ENCODE measurements at regions not wholly inside any gene's neighbourhood (a gene's known extent, or its start where the extent isn't known, plus 50 kb on each side); places are given as distances from the start of the nearest gene placed in this dataset.

GRCh38 chr2:2399396-2399795 lies 68.3 kb upstream of the MYT1L start:
- H3K4me2 ChIP-seq (ENCODE audit: extremely low read depth, insufficient read depth, low read length): no peak overlapping the region
- no peaks in the 10 kb centered on the region for H4K20me1 ChIP-seq (ENCODE audit: control insufficient read depth, extremely low read depth, insufficient read depth, low read length)
- no peaks in the 10 kb centered on the region for H3K36me3 ChIP-seq (ENCODE audit: control insufficient read depth, insufficient read depth, low read length)
- no peaks in the 10 kb centered on the region for H3K27me3 ChIP-seq (ENCODE audit: control insufficient read depth, insufficient read depth, low read length)
- H2AFZ ChIP-seq (ENCODE audit: low read length): no peak overlapping the region
- no peaks in the 10 kb centered on the region for H3K4me1 ChIP-seq (ENCODE audit: control insufficient read depth, extremely low read depth, insufficient read depth, low read length)
- no peaks in the 10 kb centered on the region for H3K79me2 ChIP-seq (ENCODE audit: control insufficient read depth, insufficient read depth, low read length)
- DNase-seq (ENCODE audit: low read depth in 2 of 2): no peak
- H3K4me3 ChIP-seq (replicated peaks in 1 of 4; ENCODE audit: control extremely low read depth in 1 of 4, insufficient read depth in 1 of 4, low read depth in 3 of 4, low read length in 4 of 4): no peak overlapping the region
- H3K9me3 ChIP-seq (ENCODE audit: control insufficient read depth, insufficient read depth, low read depth, low read length): no peaks in the 10 kb centered on the region
- TF ChIP-seq EZH2 (IDR thresholded peaks at IDR 0.05; ENCODE audit: low read length, missing control alignments) (no peak), CTCF (conservative IDR thresholded peaks at IDR 0.05 in 1 of 2, IDR thresholded peaks at IDR 0.05 in 1 of 2; ENCODE audit: low read depth in 1 of 2, low read length in 2 of 2) (no peak)
- H3K9ac ChIP-seq (ENCODE audit: insufficient read depth, low read length): no peak overlapping the region
- no peak overlapping the region for H3K27ac ChIP-seq (ENCODE audit: insufficient read depth, low read length)

- H2AFZ ChIP-seq (ENCODE audit: low read length): no peak overlapping the region
- no peaks in the 10 kb centered on the region for H3K36me3 ChIP-seq (ENCODE audit: control insufficient read depth, insufficient read depth, low read length)
- H3K9me3 ChIP-seq (ENCODE audit: control insufficient read depth, insufficient read depth, low read depth, low read length): no peaks in the 10 kb centered on the region
- no peak overlapping the region for H3K9ac ChIP-seq (ENCODE audit: insufficient read depth, low read length)
- H3K4me2 ChIP-seq (ENCODE audit: extremely low read depth, insufficient read depth, low read length): no peak overlapping the region
- no peaks in the 10 kb centered on the region for H3K79me2 ChIP-seq (ENCODE audit: control insufficient read depth, insufficient read depth, low read length)
- no peaks in the 10 kb centered on the region for H3K27me3 ChIP-seq (ENCODE audit: control insufficient read depth, insufficient read depth, low read length)
- no peak overlapping the region for H3K4me3 ChIP-seq (replicated peaks in 1 of 4; ENCODE audit: control extremely low read depth in 1 of 4, insufficient read depth in 1 of 4, low read depth in 3 of 4, low read length in 4 of 4)
- no peak overlapping the region for H3K27ac ChIP-seq (ENCODE audit: insufficient read depth, low read length)
- H3K4me1 ChIP-seq (ENCODE audit: control insufficient read depth, extremely low read depth, insufficient read depth, low read length): no peaks in the 10 kb centered on the region
- H4K20me1 ChIP-seq (ENCODE audit: control insufficient read depth, extremely low read depth, insufficient read depth, low read length): no peaks in the 10 kb centered on the region
- DNase-seq (ENCODE audit: low read depth in 2 of 2): no peak
- no peak for TF ChIP-seq CTCF (conservative IDR thresholded peaks at IDR 0.05 in 1 of 2, IDR thresholded peaks at IDR 0.05 in 1 of 2; ENCODE audit: low read depth in 1 of 2, low read length in 2 of 2)
- TF ChIP-seq EZH2 (IDR thresholded peaks at IDR 0.05; ENCODE audit: low read length, missing control alignments): no peak
Measured at GRCh38 chr2:2392332-2392731, 61.3 kb upstream of the MYT1L start.

GRCh38 chr2:2389215-2389614 lies 58.1 kb upstream of the MYT1L start:
- H2AFZ ChIP-seq (ENCODE audit: low read length): no peak overlapping the region
- no peaks in the 10 kb centered on the region for H3K79me2 ChIP-seq (ENCODE audit: control insufficient read depth, insufficient read depth, low read length)
- TF ChIP-seq EZH2 (IDR thresholded peaks at IDR 0.05; ENCODE audit: low read length, missing control alignments) (no peak), CTCF (conservative IDR thresholded peaks at IDR 0.05 in 1 of 2, IDR thresholded peaks at IDR 0.05 in 1 of 2; ENCODE audit: low read depth in 1 of 2, low read length in 2 of 2) (no peak)
- no peak overlapping the region for H3K9ac ChIP-seq (ENCODE audit: insufficient read depth, low read length)
- H3K27me3 ChIP-seq (ENCODE audit: control insufficient read depth, insufficient read depth, low read length): no peaks in the 10 kb centered on the region
- no peaks in the 10 kb centered on the region for H3K4me1 ChIP-seq (ENCODE audit: control insufficient read depth, extremely low read depth, insufficient read depth, low read length)
- no peak overlapping the region for H3K4me3 ChIP-seq (replicated peaks in 1 of 4; ENCODE audit: control extremely low read depth in 1 of 4, insufficient read depth in 1 of 4, low read depth in 3 of 4, low read length in 4 of 4)
- H4K20me1 ChIP-seq (ENCODE audit: control insufficient read depth, extremely low read depth, insufficient read depth, low read length): no peaks in the 10 kb centered on the region
- H3K27ac ChIP-seq (ENCODE audit: insufficient read depth, low read length): no peak overlapping the region
- H3K9me3 ChIP-seq (ENCODE audit: control insufficient read depth, insufficient read depth, low read depth, low read length): no peaks in the 10 kb centered on the region
- no peak overlapping the region for H3K4me2 ChIP-seq (ENCODE audit: extremely low read depth, insufficient read depth, low read length)
- H3K36me3 ChIP-seq (ENCODE audit: control insufficient read depth, insufficient read depth, low read length): no peaks in the 10 kb centered on the region
- no peak for DNase-seq (ENCODE audit: low read depth in 2 of 2)

All from fibroblast of lung (primary cell).